ENCODE measurements at regions not wholly inside any gene's neighbourhood (a gene's known extent, or its start where the extent isn't known, plus 50 kb on each side); places are given as distances from the start of the nearest gene placed in this dataset.

DNA sequence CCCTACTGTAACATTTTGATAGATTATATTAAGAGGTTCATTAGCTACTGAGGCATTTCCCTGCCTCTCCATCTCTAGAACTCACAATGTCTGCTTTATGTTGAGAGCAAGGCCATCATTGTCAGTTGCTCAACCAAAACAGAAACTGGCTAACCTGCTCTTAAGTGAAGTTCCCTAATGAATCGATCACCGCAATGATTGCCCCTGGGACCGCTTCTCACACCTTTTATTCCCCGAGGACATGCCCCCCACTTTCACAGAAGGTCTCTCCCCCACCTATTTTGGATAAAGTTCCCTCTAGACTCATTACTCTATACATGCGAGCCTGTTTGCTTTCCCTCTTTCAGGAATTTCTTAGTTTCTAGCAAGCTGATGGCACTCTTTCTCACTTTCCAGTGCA lies 108.8 kb downstream of the FAM217A start:
- TF ChIP-seq, protein P1, sequence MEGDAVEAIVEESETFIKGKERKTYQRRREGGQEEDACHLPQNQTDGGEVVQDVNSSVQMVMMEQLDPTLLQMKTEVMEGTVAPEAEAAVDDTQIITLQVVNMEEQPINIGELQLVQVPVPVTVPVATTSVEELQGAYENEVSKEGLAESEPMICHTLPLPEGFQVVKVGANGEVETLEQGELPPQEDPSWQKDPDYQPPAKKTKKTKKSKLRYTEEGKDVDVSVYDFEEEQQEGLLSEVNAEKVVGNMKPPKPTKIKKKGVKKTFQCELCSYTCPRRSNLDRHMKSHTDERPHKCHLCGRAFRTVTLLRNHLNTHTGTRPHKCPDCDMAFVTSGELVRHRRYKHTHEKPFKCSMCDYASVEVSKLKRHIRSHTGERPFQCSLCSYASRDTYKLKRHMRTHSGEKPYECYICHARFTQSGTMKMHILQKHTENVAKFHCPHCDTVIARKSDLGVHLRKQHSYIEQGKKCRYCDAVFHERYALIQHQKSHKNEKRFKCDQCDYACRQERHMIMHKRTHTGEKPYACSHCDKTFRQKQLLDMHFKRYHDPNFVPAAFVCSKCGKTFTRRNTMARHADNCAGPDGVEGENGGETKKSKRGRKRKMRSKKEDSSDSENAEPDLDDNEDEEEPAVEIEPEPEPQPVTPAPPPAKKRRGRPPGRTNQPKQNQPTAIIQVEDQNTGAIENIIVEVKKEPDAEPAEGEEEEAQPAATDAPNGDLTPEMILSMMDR (IDR thresholded peaks at IDR 0.05) = no peak
- TF ChIP-seq POLR2A (IDR thresholded peaks at IDR 0.05) = no peak

Data from tibial nerve (tissue), 3 donors.